ENCODE measurements at regions not wholly inside any gene's neighbourhood (a gene's known extent, or its start where the extent isn't known, plus 50 kb on each side); places are given as distances from the start of the nearest gene placed in this dataset.

DNA sequence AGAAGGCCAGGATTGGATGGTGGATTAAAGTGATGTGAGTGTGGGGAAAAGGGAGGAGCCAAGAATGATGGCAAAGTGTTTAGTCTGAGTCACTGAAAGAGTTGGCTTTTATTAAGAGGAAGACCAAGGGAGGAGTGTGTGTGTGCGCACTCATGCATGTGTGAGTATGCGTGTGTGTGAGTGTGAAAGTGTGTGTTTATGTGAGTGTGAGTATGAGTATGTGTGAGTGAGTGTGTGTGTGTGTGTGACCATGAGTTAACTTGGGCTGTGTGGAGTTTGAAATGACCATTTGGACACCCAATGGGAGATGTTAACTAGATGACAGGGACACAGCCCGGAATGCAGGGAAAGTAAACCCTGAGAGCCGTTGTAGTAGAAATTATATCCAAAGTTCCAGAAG lies 57.6 kb upstream of the EYA2 start:
- no peak overlapping the region for H3K4me3 ChIP-seq
- H3K36me3 ChIP-seq = no peaks in the 10 kb centered on the region
- TF ChIP-seq Cebpa-rat (IDR thresholded peaks at IDR 0.05) = no peak
- no peak overlapping the region for H3K27ac ChIP-seq
- H3K4me1 ChIP-seq = peaks cover 0 to 4% (median 0%) of the 10 kb centered on the region in 10 experiments; a peak in 1 of 20 replicates
- no peaks in the 10 kb centered on the region for H3K27me3 ChIP-seq
- no peaks in the 10 kb centered on the region for H4K20me1 ChIP-seq
- no peak overlapping the region for H3K4me2 ChIP-seq
- 0 out of 22 replicates have a peak, but pooled peaks cover 0 to under 1% (median 0%) of the 10 kb centered on the region in 11 experiments for H3K9me3 ChIP-seq (replicated peaks in 1 of 11)
- no peak overlapping the region for H3K9ac ChIP-seq

DNA sequence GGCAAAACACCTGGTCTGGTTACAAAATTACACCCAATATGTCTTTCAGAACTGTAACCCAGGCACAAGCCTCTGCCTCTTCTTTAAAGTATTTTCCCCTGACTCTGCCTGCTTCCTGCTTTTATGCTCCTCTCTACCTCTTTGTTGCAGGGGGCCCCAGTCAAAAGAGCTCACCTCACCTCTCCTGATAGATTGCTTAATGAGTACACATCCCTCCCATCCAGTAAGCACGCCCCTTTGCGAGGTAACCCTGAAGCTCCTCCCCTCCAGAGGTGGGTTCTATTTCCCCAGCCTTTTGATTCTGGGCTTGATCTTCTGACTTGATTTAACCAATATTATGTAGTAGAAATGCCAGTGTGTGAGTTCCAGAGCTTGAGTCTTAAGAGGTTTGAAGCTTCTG lies 56.6 kb upstream of the EYA2 start:
- no peak overlapping the region for H3K4me3 ChIP-seq
- peaks cover 0 to 4% (median 0%) of the 10 kb centered on the region in 10 experiments; a peak in 1 of 20 replicates for H3K4me1 ChIP-seq
- no peak overlapping the region for H3K27ac ChIP-seq
- TF ChIP-seq Cebpa-rat (IDR thresholded peaks at IDR 0.05) = no peak
- H4K20me1 ChIP-seq = no peaks in the 10 kb centered on the region
- H3K9me3 ChIP-seq (replicated peaks in 1 of 11) = no peaks in the 10 kb centered on the region
- H3K27me3 ChIP-seq = no peaks in the 10 kb centered on the region
- H3K4me2 ChIP-seq = no peak overlapping the region
- no peak overlapping the region for H3K9ac ChIP-seq
- H3K36me3 ChIP-seq = no peaks in the 10 kb centered on the region

- H3K9me3 ChIP-seq (replicated peaks in 1 of 11) = no peaks in the 10 kb centered on the region
- TF ChIP-seq Cebpa-rat (IDR thresholded peaks at IDR 0.05) = no peak
Measured at GRCh38 chr20:46840054-46840729, 54.5 kb upstream of the EYA2 start.

More at GRCh38 chr20:46840054-46840729, 54.5 kb upstream of the EYA2 start:
- Histone ChIP-seq H3K4me3 (no peak overlapping the region), H3K9ac (no peak overlapping the region), H3K27ac (no peak overlapping the region), H3K27me3 (no peaks in the 10 kb centered on the region), H3K36me3 (no peaks in the 10 kb centered on the region), H3K4me1 (peaks cover 0 to 4% (median 0%) of the 10 kb centered on the region in 10 experiments; a peak in 1 of 20 replicates), H3K4me2 (peak overlapping the region in 1 of 11 experiments; percentile 18; a peak in 1 of 22 replicates), H4K20me1 (no peaks in the 10 kb centered on the region)
